GM12878 (cell line): ENCODE measurements at regions not wholly inside any gene's neighbourhood (a gene's known extent, or its start where the extent isn't known, plus 50 kb on each side); places are given as distances from the start of the nearest gene placed in this dataset.

Experiments used
- ATAC-seq: fragments of 200-7000 bp; cut with Tn5 transposase; 3 replicates; pipeline ENCODE4 v1.9.1; 2020; ENCODE audit warnings: mild to moderate bottlenecking, moderate library complexity
- BruUV-seq: library from RNA; stranded (reverse); fragments of 400-500 nt; replicated peaks from 2 replicates; lab custom pipeline; 2021; lab: Mats Ljungman, UMichigan
- CTCF ChIA-PET: fragments of 300-600 bp; sonication (Branson Sonifier 250); formaldehyde crosslinking; extraction: SDS; loops from one replicate; lab custom pipeline; 2021; ENCODE audit warnings: inconsistent platforms; lab: Yijun Ruan, JAX
- POLR2A ChIA-PET: fragments of 350-600 bp; formaldehyde crosslinking; extraction: SDS; loops from one replicate; lab custom pipeline; 2021; ENCODE audit warnings: inconsistent platforms; lab: Charles Lee
- RAD21 ChIA-PET: fragments of 300-600 bp; sonication (Branson Sonifier 250); formaldehyde crosslinking; loops from one replicate; lab custom pipeline; 2023; ENCODE audit warnings: antibody characterized with exemption; ENCODE audit not compliant: unreplicated experiment; lab: Charles Lee
- SMC1A ChIA-PET: fragments of 300-600 bp; sonication (Branson Sonifier 250); formaldehyde crosslinking; loops from one replicate; lab custom pipeline; 2023; ENCODE audit not compliant: unreplicated experiment, uncharacterized antibody; lab: Charles Lee
- DNase-seq: peaks from one replicate; pipeline ENCODE4 v3.0.0-alpha.2; 2011; ENCODE audit warnings: low read depth, low spot score
- FAIRE-seq: peaks from 3 replicates; lab custom pipeline; 2011; peaks lifted over from hg19 to GRCh38; lab: Jason Lieb, UNC
- H2AFZ ChIP-seq: 2 replicates; pipeline ENCODE4 v1.6.0; 2011; ENCODE audit warnings: low read depth, low read length, control low read depth; ENCODE audit not compliant: control insufficient read depth
- H3K27ac ChIP-seq: 2 replicates; pipeline ENCODE4 v1.5.1; 2011; ENCODE audit warnings: control low read depth; ENCODE audit not compliant: control insufficient read depth, insufficient read depth
- H3K27me3 ChIP-seq, 2 experiments: replicated peaks in 1 of 2; 2 replicates each; pipeline versions ENCODE4 v1.6.0 to v1.6.1; 2011; ENCODE audit warnings: low read length in 1 of 2; ENCODE audit not compliant: control insufficient read depth in 2 of 2, insufficient read depth in 2 of 2
- H3K36me3 ChIP-seq, 2 experiments: 2 replicates each; pipeline ENCODE4 v1.5.1; 2011; ENCODE audit warnings: low read length in 1 of 2; ENCODE audit not compliant: control insufficient read depth in 2 of 2, insufficient read depth in 2 of 2
- H3K4me1 ChIP-seq: 2 replicates; pipeline ENCODE4 v1.6.1; 2011; ENCODE audit warnings: mild to moderate bottlenecking, low read length, moderate library complexity, mixed read lengths; ENCODE audit not compliant: control insufficient read depth, insufficient read depth
- H3K4me2 ChIP-seq: 2 replicates; pipeline ENCODE4 v1.6.0; 2011; ENCODE audit warnings: control low read depth; ENCODE audit not compliant: control insufficient read depth, insufficient read depth
- H3K4me3 ChIP-seq: fragments of 200-600 bp; sonication (generic); 2 replicates; pipeline ENCODE4 v1.5.1; 2016
- H3K79me2 ChIP-seq: 2 replicates; pipeline ENCODE4 v1.6.0; 2011; ENCODE audit warnings: low read length; ENCODE audit not compliant: control insufficient read depth, insufficient read depth
- H3K9ac ChIP-seq: 2 replicates; pipeline ENCODE4 v1.8.0; 2011; ENCODE audit warnings: low read length, control low read depth, mixed read lengths; ENCODE audit not compliant: control insufficient read depth, insufficient read depth
- H3K9me3 ChIP-seq: replicated peaks from 3 replicates; pipeline ENCODE4 v1.5.1; 2011; ENCODE audit warnings: mild to moderate bottlenecking, low read length; ENCODE audit not compliant: control insufficient read depth, insufficient read depth
- H4K20me1 ChIP-seq: 2 replicates; pipeline ENCODE4 v1.6.0; 2011; ENCODE audit not compliant: control insufficient read depth, insufficient read depth
- BACH1 ChIP-seq: fragments of 450-650 bp; IDR thresholded peaks from 2 replicates; pipeline ENCODE4 v1.6.1; 2017; ENCODE audit warnings: mild to moderate bottlenecking, borderline replicate concordance
- CHD2 ChIP-seq: IDR thresholded peaks from 2 replicates; pipeline ENCODE4 v1.6.1; 2011; ENCODE audit warnings: low read depth, low read length, improper control_type of control experiment, borderline replicate concordance
- MXI1 ChIP-seq: fragments of 150-350 bp; IDR thresholded peaks from 2 replicates; pipeline ENCODE4 v1.6.1; 2011; ENCODE audit warnings: low read depth, mild to moderate bottlenecking, inconsistent platforms, low read length, improper control_type of control experiment
- NFIC ChIP-seq: IDR thresholded peaks from 2 replicates; pipeline ENCODE4 v1.6.1; 2012; ENCODE audit warnings: low read depth, mild to moderate bottlenecking, inconsistent platforms, low read length, moderate library complexity
- NR2C2 ChIP-seq: IDR thresholded peaks from 2 replicates; pipeline ENCODE4 v1.6.1; 2011; ENCODE audit warnings: borderline replicate concordance, low read depth; ENCODE audit not compliant: control insufficient read depth, insufficient read length
- SMAD1 ChIP-seq: fragments of 450-650 bp; IDR thresholded peaks from 2 replicates; pipeline ENCODE4 v1.6.1; 2018; ENCODE audit warnings: mild to moderate bottlenecking, low read depth; ENCODE audit not compliant: partially characterized antibody
- SPI1 ChIP-seq: IDR thresholded peaks from 2 replicates; pipeline ENCODE4 v1.6.1; 2011; ENCODE audit warnings: low read depth, mild to moderate bottlenecking, low read length, moderate library complexity, borderline replicate concordance; ENCODE audit not compliant: insufficient read depth
- SUZ12 ChIP-seq: fragments of 200-600 bp; sonication (generic); IDR thresholded peaks from one replicate; pipeline ENCODE4 v1.6.1; 2018; ENCODE audit warnings: antibody characterized with exemption, mild to moderate bottlenecking; ENCODE audit not compliant: unreplicated experiment
- TCF3 ChIP-seq: IDR thresholded peaks from 2 replicates; pipeline ENCODE4 v1.6.1; 2012; ENCODE audit warnings: low read depth, mild to moderate bottlenecking, low read length, borderline replicate concordance; ENCODE audit not compliant: insufficient read depth
- TCF7 ChIP-seq: IDR thresholded peaks from 2 replicates; pipeline ENCODE4 v1.6.1; 2014; ENCODE audit warnings: antibody characterized with exemption, borderline replicate concordance
- whole genome bisulfite sequencing: methylation state at CpG from one replicate; pipeline ENCODE4 v1.1.6; 2016; ENCODE audit warnings: low lambda C conversion rate; ENCODE audit not compliant: insufficient replicate concordance, insufficient coverage; ENCODE audit errors: missing lambda C conversion rate; 5-methylcytosine and 5-hydroxymethylcytosine counted together
- in situ Hi-C: fragments of 300-500 bp; cut with MboI; formaldehyde crosslinking; loops from 9 replicates; pipeline ENCODE4 v1.14.3; 2018; ENCODE audit warnings: mixed read lengths
- intact Hi-C: fragments of 100-400 bp; cut with micrococcal nuclease; formaldehyde crosslinking; loops from one replicate; pipeline ENCODE4 v1.14.2; 2022; ENCODE audit not compliant: unreplicated experiment

DNA sequence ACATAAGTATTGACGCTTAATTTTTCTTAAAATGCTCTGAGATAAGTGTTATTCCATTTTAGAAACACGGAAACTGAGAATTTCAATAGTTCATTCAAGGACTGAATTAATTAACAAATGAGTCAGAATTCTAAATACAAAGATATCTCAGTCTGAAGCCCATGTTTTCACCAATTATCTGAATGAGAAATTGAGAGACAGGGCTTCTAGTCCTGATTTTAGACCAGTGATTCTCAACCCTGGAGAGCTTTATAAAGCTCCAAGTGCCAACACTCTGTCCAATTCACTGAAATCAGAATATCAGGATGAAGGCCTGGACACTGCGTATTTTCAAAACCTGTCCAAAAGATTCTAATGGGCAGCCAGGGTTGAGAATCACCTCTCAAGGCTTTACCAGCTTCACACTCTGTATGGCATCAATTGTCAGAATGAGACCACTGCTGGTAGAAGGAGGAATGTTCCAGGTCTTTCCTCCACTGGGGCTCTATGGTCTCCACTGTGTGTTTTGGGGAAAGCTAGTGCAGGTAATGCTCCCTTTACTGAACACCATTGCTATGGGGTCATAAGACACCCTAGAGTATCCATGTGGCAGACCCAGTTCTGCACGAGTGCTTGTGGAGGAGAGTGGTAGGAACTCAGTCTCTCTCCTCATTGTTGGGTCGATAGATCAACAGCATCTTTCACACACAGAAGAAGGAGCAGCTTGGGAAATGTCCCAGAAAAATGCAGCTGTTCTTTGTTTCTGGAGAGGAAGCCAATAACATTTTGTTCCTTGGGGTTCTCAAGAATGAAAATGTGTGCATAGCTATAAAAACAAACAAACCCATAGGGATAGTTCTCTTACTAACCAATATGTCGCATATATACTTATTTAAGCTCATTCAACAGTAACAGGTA, 99.7 kb upstream of the OSMR start:
- Histone ChIP-seq H4K20me1 (no peaks in the 10 kb centered on the region), H2AFZ (no peak overlapping the region), H3K4me3 (no peak overlapping the region), H3K4me2 (no peak overlapping the region), H3K4me1 (no peaks in the 10 kb centered on the region), H3K27ac (no peak overlapping the region), H3K79me2 (no peaks in the 10 kb centered on the region), H3K9me3 (no peaks in the 10 kb centered on the region), H3K9ac (no peak overlapping the region), H3K36me3 (no peaks in the 10 kb centered on the region), H3K27me3 (peaks cover 0 to 2% of the 10 kb centered on the region in 2 experiments; a peak in 1 of 4 replicates)
- intact Hi-C loops, result no loop called here
- BruUV-seq, result no TSS peak
- ChIA-PET RAD21 (interaction anchor here (0.6 kb wide), 1 partner anchor 485 kb away, joined by 3 read pairs; no protein-coding TSS in a partner anchor), SMC1A (no interaction called here), POLR2A (no interaction called here), CTCF (no interaction called here)
- 32% methylated on average over 6 of the region's 6 CpGs for WGBS
- TF ChIP-seq CHD2, result no peak
- no peak for TF ChIP-seq TCF3
- no peak for TF ChIP-seq SPI1
- TF ChIP-seq NFIC, result no peak
- no peak for TF ChIP-seq BACH1
- TF ChIP-seq TCF7, result no peak
- TF ChIP-seq SUZ12, result no peak
- TF ChIP-seq SMAD1, result no peak
- no peak for TF ChIP-seq NR2C2
- TF ChIP-seq MXI1, result no peak
- DNase-seq (no peak), ATAC-seq (no peak), FAIRE-seq (no peak)
- in situ Hi-C loops, result no loop called here
